ENCODE measurements at regions not wholly inside any gene's neighbourhood (a gene's known extent, or its start where the extent isn't known, plus 50 kb on each side); places are given as distances from the start of the nearest gene placed in this dataset.

- in situ Hi-C loops (cut with MboI; ENCODE audit: low sequenced_read_pairs), result loop anchor here (25.0 kb wide), 1 partner anchor 448 kb away; no protein-coding TSS in a partner anchor
Measured at GRCh38 chr2:176689711-176690110, 420.5 kb downstream of the MTX2 start.

- in situ Hi-C loops (cut with MboI; ENCODE audit: low sequenced_read_pairs), result loop anchor here (25.0 kb wide), 1 partner anchor 446 kb away; no protein-coding TSS in a partner anchor
Measured at GRCh38 chr2:176691471-176691870, 422.2 kb downstream of the MTX2 start.

GRCh38 chr2:176692533-176692932 lies 423.3 kb downstream of the MTX2 start:
- in situ Hi-C loops (cut with MboI; ENCODE audit: low sequenced_read_pairs), result loop anchor here (25.0 kb wide), 1 partner anchor 445 kb away; no protein-coding TSS in a partner anchor

- in situ Hi-C loops (cut with MboI; ENCODE audit: low sequenced_read_pairs), result loop anchor here (25.0 kb wide), 1 partner anchor 438 kb away; no protein-coding TSS in a partner anchor
Measured at GRCh38 chr2:176699098-176699497, 429.9 kb downstream of the MTX2 start.

- in situ Hi-C loops (cut with MboI; ENCODE audit: low sequenced_read_pairs), result loop anchor here (25.0 kb wide), 1 partner anchor 438 kb away; no protein-coding TSS in a partner anchor
Measured at GRCh38 chr2:176699644-176700043, 430.4 kb downstream of the MTX2 start.

GRCh38 chr2:176702131-176702530 lies 432.9 kb downstream of the MTX2 start:
- in situ Hi-C loops (cut with MboI; ENCODE audit: low sequenced_read_pairs), result no loop called here

GRCh38 chr2:176704282-176704858 lies 435.1 kb downstream of the MTX2 start:
- in situ Hi-C loops (cut with MboI; ENCODE audit: low sequenced_read_pairs), result no loop called here

GRCh38 chr2:176709149-176709951 lies 440.1 kb downstream of the MTX2 start:
- in situ Hi-C loops (cut with MboI; ENCODE audit: low sequenced_read_pairs), result no loop called here

- in situ Hi-C loops (cut with MboI; ENCODE audit: low sequenced_read_pairs), result no loop called here
Measured at GRCh38 chr2:176709991-176710390, 440.7 kb downstream of the MTX2 start.

- in situ Hi-C loops (cut with MboI; ENCODE audit: low sequenced_read_pairs), result no loop called here
Measured at GRCh38 chr2:176710657-176711186, 441.5 kb downstream of the MTX2 start.

GRCh38 chr2:176725873-176726645 lies 456.8 kb downstream of the MTX2 start:
- in situ Hi-C loops (cut with MboI; ENCODE audit: low sequenced_read_pairs), result no loop called here

GRCh38 chr2:176727696-176728095 lies 458.5 kb downstream of the MTX2 start:
- in situ Hi-C loops (cut with MboI; ENCODE audit: low sequenced_read_pairs), result no loop called here

GRCh38 chr2:176729706-176730569 lies 460.7 kb downstream of the MTX2 start:
- in situ Hi-C loops (cut with MboI; ENCODE audit: low sequenced_read_pairs), result no loop called here

- in situ Hi-C loops (cut with MboI; ENCODE audit: low sequenced_read_pairs), result no loop called here
Measured at GRCh38 chr2:176732780-176733179, 463.5 kb downstream of the MTX2 start.

- in situ Hi-C loops (cut with MboI; ENCODE audit: low sequenced_read_pairs), result no loop called here
Measured at GRCh38 chr2:176733698-176734430, 464.6 kb downstream of the MTX2 start.

- in situ Hi-C loops (cut with MboI; ENCODE audit: low sequenced_read_pairs), result no loop called here
Measured at GRCh38 chr2:176734868-176735267, 465.6 kb downstream of the MTX2 start.

GRCh38 chr2:176742271-176742670 lies 470.3 kb upstream of the HNRNPA3 start:
- in situ Hi-C loops (cut with MboI; ENCODE audit: low sequenced_read_pairs), result no loop called here

- in situ Hi-C loops (cut with MboI; ENCODE audit: low sequenced_read_pairs), result no loop called here
Measured at GRCh38 chr2:176743671-176744070, 468.9 kb upstream of the HNRNPA3 start.

- in situ Hi-C loops (cut with MboI; ENCODE audit: low sequenced_read_pairs), result no loop called here
Measured at GRCh38 chr2:176744146-176744545, 468.4 kb upstream of the HNRNPA3 start.
